ENCODE measurements at regions not wholly inside any gene's neighbourhood (a gene's known extent, or its start where the extent isn't known, plus 50 kb on each side); places are given as distances from the start of the nearest gene placed in this dataset.

DNA sequence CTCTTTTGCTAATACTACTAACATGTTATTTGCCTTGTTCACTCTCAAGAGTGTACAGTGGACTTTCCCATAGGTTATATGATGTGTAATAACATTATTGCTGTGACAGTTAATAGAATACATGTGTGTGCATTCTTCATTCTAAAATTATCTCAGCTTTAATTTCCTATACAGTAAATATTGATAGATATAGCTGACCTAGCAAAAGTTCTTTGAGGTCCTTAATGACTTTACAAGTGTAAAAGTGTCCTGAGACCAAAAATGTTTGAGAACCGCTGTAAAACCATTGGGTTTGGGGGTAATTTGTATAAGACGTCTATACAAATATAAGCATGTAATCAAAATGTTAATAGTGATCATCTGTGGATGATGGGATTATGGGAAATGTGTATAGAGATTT is 469.5 kb upstream of the PROK2 start:
- Mint-ChIP-seq H3K9me3 (peaks cover 10 to 11% of the 10 kb centered on the region in 2 experiments; a peak in 4 of 5 replicates), H3K4me3 (no peak overlapping the region), H3K27ac (no peak overlapping the region), H3K27me3 (ENCODE audit: low read depth) (peaks cover 4% of the 10 kb centered on the region), H3K36me3 (ENCODE audit: insufficient read depth in 1 of 3, low read depth in 3 of 3) (peaks cover 6% of the 10 kb centered on the region in 3 experiments; a peak in 6 of 7 replicates), H3K4me1 (peaks cover 19 to 27% of the 10 kb centered on the region in 2 experiments)
- no peak overlapping the region for H3K4ac ChIP-seq (ENCODE audit: low read depth, low read length)
- no peaks in the 10 kb centered on the region for H3K79me1 ChIP-seq (ENCODE audit: insufficient read depth, low read depth, low read length, poor library complexity, severe bottlenecking)
- H2BK5ac ChIP-seq (ENCODE audit: insufficient read length, low read length), result no peak overlapping the region
- no peaks in the 10 kb centered on the region for H3K23me2 ChIP-seq (ENCODE audit: insufficient read length, low read depth, low read length, poor library complexity, severe bottlenecking)
- no peak overlapping the region for H2AFZ ChIP-seq (ENCODE audit: low read length)
- H4K8ac ChIP-seq (replicated peaks; ENCODE audit: insufficient read length, low read depth, low read length), result no peak overlapping the region
- H3K27me3 ChIP-seq (ENCODE audit: insufficient read depth, low read length), result no peaks in the 10 kb centered on the region
- no peak for DNase-seq
- no peak overlapping the region for H2AK5ac ChIP-seq (ENCODE audit: insufficient read length, low read length)
- H3K9ac ChIP-seq (ENCODE audit: extremely low read depth, insufficient read length, low read length), result no peak overlapping the region
- no peak overlapping the region for H3K4me2 ChIP-seq (ENCODE audit: insufficient read depth, insufficient read length, low read length)
- TF ChIP-seq, protein P1, sequence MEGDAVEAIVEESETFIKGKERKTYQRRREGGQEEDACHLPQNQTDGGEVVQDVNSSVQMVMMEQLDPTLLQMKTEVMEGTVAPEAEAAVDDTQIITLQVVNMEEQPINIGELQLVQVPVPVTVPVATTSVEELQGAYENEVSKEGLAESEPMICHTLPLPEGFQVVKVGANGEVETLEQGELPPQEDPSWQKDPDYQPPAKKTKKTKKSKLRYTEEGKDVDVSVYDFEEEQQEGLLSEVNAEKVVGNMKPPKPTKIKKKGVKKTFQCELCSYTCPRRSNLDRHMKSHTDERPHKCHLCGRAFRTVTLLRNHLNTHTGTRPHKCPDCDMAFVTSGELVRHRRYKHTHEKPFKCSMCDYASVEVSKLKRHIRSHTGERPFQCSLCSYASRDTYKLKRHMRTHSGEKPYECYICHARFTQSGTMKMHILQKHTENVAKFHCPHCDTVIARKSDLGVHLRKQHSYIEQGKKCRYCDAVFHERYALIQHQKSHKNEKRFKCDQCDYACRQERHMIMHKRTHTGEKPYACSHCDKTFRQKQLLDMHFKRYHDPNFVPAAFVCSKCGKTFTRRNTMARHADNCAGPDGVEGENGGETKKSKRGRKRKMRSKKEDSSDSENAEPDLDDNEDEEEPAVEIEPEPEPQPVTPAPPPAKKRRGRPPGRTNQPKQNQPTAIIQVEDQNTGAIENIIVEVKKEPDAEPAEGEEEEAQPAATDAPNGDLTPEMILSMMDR (conservative IDR thresholded peaks at IDR 0.05), result no peak
- no peak overlapping the region for H4K91ac ChIP-seq (ENCODE audit: insufficient read length, low read depth, low read length)
- H3K23ac ChIP-seq (ENCODE audit: insufficient read length, low read depth, low read length), result no peak overlapping the region
- no peak overlapping the region for H2BK12ac ChIP-seq (ENCODE audit: insufficient read length, low read depth, low read length)
- peaks cover 5% of the 10 kb centered on the region; the same call in 1 of the 2 replicates for H3K4me1 ChIP-seq (ENCODE audit: insufficient read depth, low read length)
- H2BK120ac ChIP-seq (ENCODE audit: low read depth, low read length, poor library complexity, severe bottlenecking), result no peak overlapping the region
- H3K27ac ChIP-seq (ENCODE audit: insufficient read length, low read depth, low read length), result no peak overlapping the region
- no peak overlapping the region for H3K14ac ChIP-seq (ENCODE audit: insufficient read depth, low read length)
- no peak overlapping the region for H2BK20ac ChIP-seq (ENCODE audit: low read depth, low read length, poor library complexity, severe bottlenecking)
- no peak overlapping the region for H3K18ac ChIP-seq (ENCODE audit: insufficient read length, low read depth, low read length)
- no peaks in the 10 kb centered on the region for H3K79me2 ChIP-seq (ENCODE audit: insufficient read depth, low read length)
- WGBS (ENCODE audit: extremely low coverage, insufficient read length, low lambda C conversion rate), result no CpG with 5 or more reads among the region's 2 CpGs
- H4K5ac ChIP-seq (ENCODE audit: insufficient read length, low read depth, low read length), result no peak overlapping the region
- peaks cover 6% of the 10 kb centered on the region for H3K9me3 ChIP-seq (ENCODE audit: control insufficient read depth, low read depth, low read length)
- no peak overlapping the region for H3K56ac ChIP-seq (ENCODE audit: insufficient read length, low read depth, low read length)
- no peaks in the 10 kb centered on the region for H4K20me1 ChIP-seq (ENCODE audit: control insufficient read depth, insufficient read depth, insufficient read length)
- H3T11ph ChIP-seq (ENCODE audit: low read length), result no peak overlapping the region
- no peak overlapping the region for H2BK15ac ChIP-seq (ENCODE audit: low read depth, low read length)

Data from H9 (cell line).